ENCODE measurements at regions not wholly inside any gene's neighbourhood (a gene's known extent, or its start where the extent isn't known, plus 50 kb on each side); places are given as distances from the start of the nearest gene placed in this dataset.

DNA sequence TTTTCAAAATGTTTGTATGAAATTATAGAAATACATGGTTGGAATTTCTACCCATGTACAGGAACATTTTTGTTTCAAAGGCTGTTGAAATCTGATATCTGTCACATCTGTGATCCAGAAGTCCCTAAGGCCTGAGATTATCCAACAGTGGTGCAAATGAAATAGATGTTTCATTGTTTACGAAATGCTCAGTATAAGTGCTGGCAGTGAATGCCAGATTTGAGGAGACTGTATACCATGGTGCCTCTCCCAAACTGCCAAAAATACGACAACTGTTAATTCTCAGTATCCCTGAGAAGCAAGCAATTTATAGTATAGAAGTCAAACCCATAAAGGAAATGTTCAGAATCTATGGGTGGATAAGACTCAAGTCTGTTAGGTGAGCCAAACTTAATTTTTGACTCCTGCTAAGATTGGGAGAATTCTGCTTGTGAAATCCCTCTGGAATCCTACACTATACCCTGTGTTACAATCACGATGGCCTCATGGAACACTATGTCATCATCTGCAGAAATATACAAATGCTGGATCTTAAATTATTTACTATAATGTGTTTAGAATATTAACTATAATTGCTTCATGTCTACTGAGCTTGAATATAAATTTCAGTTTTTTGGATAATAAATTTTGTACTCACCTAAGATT is 71.2 kb upstream of the DOCK10 start:
- Histone ChIP-seq H3K27me3 (ENCODE audit: control insufficient read depth, extremely low read depth, insufficient read depth, low read length) (no peaks in the 10 kb centered on the region), H3K9ac (ENCODE audit: control insufficient read depth, extremely low read depth, insufficient read depth, low read length) (no peak overlapping the region), H3K4me2 (ENCODE audit: control insufficient read depth, extremely low read depth, insufficient read depth, low read depth, low read length) (no peak overlapping the region), H3K9me3 (ENCODE audit: control insufficient read depth, low read depth, low read length) (no peaks in the 10 kb centered on the region), H3K4me1 (ENCODE audit: control insufficient read depth, extremely low read depth, insufficient read depth, low read length) (no peaks in the 10 kb centered on the region), H3K9me1 (ENCODE audit: control insufficient read depth, extremely low read depth, insufficient read depth, low read length) (no peaks in the 10 kb centered on the region), H3K27ac (ENCODE audit: control insufficient read depth, insufficient read depth, low read length) (no peak overlapping the region), H4K20me1 (ENCODE audit: control insufficient read depth, extremely low read depth, insufficient read depth, low read length) (no peaks in the 10 kb centered on the region), H3K4me3 (ENCODE audit: control insufficient read depth in 2 of 3, extremely low read depth in 1 of 3, insufficient read depth in 2 of 3, low read depth in 1 of 3, low read length in 3 of 3) (no peak overlapping the region), H3K79me2 (ENCODE audit: control insufficient read depth, insufficient read depth, low read length) (no peaks in the 10 kb centered on the region), H3K36me3 (ENCODE audit: control insufficient read depth in 2 of 2, extremely low read depth in 1 of 2, insufficient read depth in 2 of 2, low read length in 2 of 2) (no peaks in the 10 kb centered on the region), H2AFZ (ENCODE audit: control insufficient read depth, low read length) (no peak overlapping the region)
- DNase-seq (ENCODE audit: low read depth, low spot score) = no peak
- FAIRE-seq = no peak
- no peak for TF ChIP-seq EZH2 (IDR thresholded peaks at IDR 0.05; ENCODE audit: low read length)
- TF ChIP-seq, protein P1, sequence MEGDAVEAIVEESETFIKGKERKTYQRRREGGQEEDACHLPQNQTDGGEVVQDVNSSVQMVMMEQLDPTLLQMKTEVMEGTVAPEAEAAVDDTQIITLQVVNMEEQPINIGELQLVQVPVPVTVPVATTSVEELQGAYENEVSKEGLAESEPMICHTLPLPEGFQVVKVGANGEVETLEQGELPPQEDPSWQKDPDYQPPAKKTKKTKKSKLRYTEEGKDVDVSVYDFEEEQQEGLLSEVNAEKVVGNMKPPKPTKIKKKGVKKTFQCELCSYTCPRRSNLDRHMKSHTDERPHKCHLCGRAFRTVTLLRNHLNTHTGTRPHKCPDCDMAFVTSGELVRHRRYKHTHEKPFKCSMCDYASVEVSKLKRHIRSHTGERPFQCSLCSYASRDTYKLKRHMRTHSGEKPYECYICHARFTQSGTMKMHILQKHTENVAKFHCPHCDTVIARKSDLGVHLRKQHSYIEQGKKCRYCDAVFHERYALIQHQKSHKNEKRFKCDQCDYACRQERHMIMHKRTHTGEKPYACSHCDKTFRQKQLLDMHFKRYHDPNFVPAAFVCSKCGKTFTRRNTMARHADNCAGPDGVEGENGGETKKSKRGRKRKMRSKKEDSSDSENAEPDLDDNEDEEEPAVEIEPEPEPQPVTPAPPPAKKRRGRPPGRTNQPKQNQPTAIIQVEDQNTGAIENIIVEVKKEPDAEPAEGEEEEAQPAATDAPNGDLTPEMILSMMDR (optimal IDR thresholded peaks at IDR 0.05 in 1 of 3, IDR thresholded peaks at IDR 0.05 in 1 of 3, conservative IDR thresholded peaks at IDR 0.05 in 1 of 3; ENCODE audit: extremely low read depth in 1 of 3, insufficient read depth in 2 of 3, low read length in 3 of 3) = no peak
- dilution Hi-C loops (cut with MboI; ENCODE audit: extremely low pct_ligation_motif_present, low sequenced_read_pairs) = no loop called here

DNA sequence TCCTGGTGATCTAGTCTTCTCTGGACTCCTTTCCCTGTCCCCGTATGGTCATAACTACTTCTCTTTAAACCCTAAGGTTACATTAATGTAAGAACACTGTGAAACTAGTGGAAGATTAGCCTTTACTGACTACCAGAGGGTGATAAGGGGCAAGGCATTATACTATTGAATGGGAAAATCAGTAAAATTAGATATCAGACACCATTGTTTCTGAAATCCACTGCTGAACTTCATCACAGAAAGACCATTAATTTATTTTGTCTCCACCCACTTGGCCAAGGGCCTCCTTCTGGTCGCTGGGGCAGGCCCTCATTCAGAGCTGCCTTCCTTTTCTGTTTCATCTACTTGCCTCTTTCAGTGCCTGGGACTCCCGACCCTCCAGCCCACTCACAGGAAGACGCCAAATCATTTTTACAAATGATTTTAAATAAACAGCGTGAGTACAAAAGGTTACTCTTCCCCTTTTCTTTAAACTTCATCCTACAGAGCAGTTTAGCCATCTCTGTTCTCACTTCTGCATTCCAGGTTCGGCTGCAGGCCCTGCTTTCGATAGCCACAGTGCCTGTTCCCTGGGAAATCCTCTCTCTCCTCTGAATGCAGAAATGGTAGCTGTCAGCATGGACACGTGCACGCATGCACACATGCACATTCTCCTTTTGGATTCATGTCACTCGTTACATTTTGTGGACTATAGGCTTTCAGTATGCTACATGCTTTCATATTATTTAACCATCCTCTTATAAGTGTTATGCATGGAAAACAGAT is 70.3 kb upstream of the DOCK10 start:
- Histone ChIP-seq H3K79me2 (ENCODE audit: control insufficient read depth, insufficient read depth, low read length) (no peaks in the 10 kb centered on the region), H4K20me1 (ENCODE audit: control insufficient read depth, extremely low read depth, insufficient read depth, low read length) (no peaks in the 10 kb centered on the region), H3K9me3 (ENCODE audit: control insufficient read depth, low read depth, low read length) (no peaks in the 10 kb centered on the region), H3K9me1 (ENCODE audit: control insufficient read depth, extremely low read depth, insufficient read depth, low read length) (no peaks in the 10 kb centered on the region), H2AFZ (ENCODE audit: control insufficient read depth, low read length) (no peak overlapping the region), H3K27me3 (ENCODE audit: control insufficient read depth, extremely low read depth, insufficient read depth, low read length) (no peaks in the 10 kb centered on the region), H3K4me1 (ENCODE audit: control insufficient read depth, extremely low read depth, insufficient read depth, low read length) (no peaks in the 10 kb centered on the region), H3K4me3 (ENCODE audit: control insufficient read depth in 2 of 3, extremely low read depth in 1 of 3, insufficient read depth in 2 of 3, low read depth in 1 of 3, low read length in 3 of 3) (no peak overlapping the region), H3K4me2 (ENCODE audit: control insufficient read depth, extremely low read depth, insufficient read depth, low read depth, low read length) (no peak overlapping the region), H3K27ac (ENCODE audit: control insufficient read depth, insufficient read depth, low read length) (no peak overlapping the region), H3K9ac (ENCODE audit: control insufficient read depth, extremely low read depth, insufficient read depth, low read length) (no peak overlapping the region), H3K36me3 (ENCODE audit: control insufficient read depth in 2 of 2, extremely low read depth in 1 of 2, insufficient read depth in 2 of 2, low read length in 2 of 2) (no peaks in the 10 kb centered on the region)
- dilution Hi-C loops (cut with MboI; ENCODE audit: extremely low pct_ligation_motif_present, low sequenced_read_pairs) = no loop called here
- DNase-seq (ENCODE audit: low read depth, low spot score) (no peak), FAIRE-seq (no peak)
- TF ChIP-seq, protein P1 (optimal IDR thresholded peaks at IDR 0.05 in 1 of 3, IDR thresholded peaks at IDR 0.05 in 1 of 3, conservative IDR thresholded peaks at IDR 0.05 in 1 of 3; ENCODE audit: extremely low read depth in 1 of 3, insufficient read depth in 2 of 3, low read length in 3 of 3) = no peak
- TF ChIP-seq EZH2 (IDR thresholded peaks at IDR 0.05; ENCODE audit: low read length) = no peak

Measured in keratinocyte (primary cell).